GM21717 (cell line): ENCODE measurements at regions not wholly inside any gene's neighbourhood (a gene's known extent, or its start where the extent isn't known, plus 50 kb on each side); places are given as distances from the start of the nearest gene placed in this dataset.
"Not testable (repeated sequence)": the region's sequence is repeated elsewhere in the genome, so short reads cannot be mapped to it uniquely, and the experiment has no call there.

ENCODE experiments used
- ATAC-seq: cut with Tn5 transposase; IDR thresholded peaks from one replicate; pipeline ENCODE4 v1.9.1; 2021; ENCODE audit warnings: mild to moderate bottlenecking, moderate library complexity; ENCODE audit not compliant: unreplicated experiment

- ATAC-seq: no peak
Observed at GRCh38 chrX:964831-965416, 247.5 kb downstream of the CRLF2 start.

- ATAC-seq: no peak
Observed at GRCh38 chrX:960821-961220, 251.6 kb downstream of the CRLF2 start.

- ATAC-seq: no peak
Observed at GRCh38 chrX:959595-959994, 252.9 kb downstream of the CRLF2 start.

- not testable (repeated sequence) for ATAC-seq
Observed at GRCh38 chrX:955168-955781, 257.2 kb downstream of the CRLF2 start.

- no peak for ATAC-seq
Observed at GRCh38 chrX:953879-954482, 258.5 kb downstream of the CRLF2 start.

- no peak for ATAC-seq
Observed at GRCh38 chrX:952816-953215, 259.6 kb downstream of the CRLF2 start.

GRCh38 chrX:947262-947661 is 265.2 kb downstream of the CRLF2 start:
- not testable (repeated sequence) for ATAC-seq

GRCh38 chrX:943035-943434 is 269.4 kb downstream of the CRLF2 start:
- ATAC-seq: no peak

GRCh38 chrX:940691-941090 is 271.8 kb downstream of the CRLF2 start:
- ATAC-seq: no peak

- no peak for ATAC-seq
Observed at GRCh38 chrX:936979-937769, 275.3 kb downstream of the CRLF2 start.

- ATAC-seq: no peak
Observed at GRCh38 chrX:933611-934010, 278.8 kb downstream of the CRLF2 start.

GRCh38 chrX:928606-929005 is 283.8 kb downstream of the CRLF2 start:
- ATAC-seq: no peak

- no peak for ATAC-seq
Observed at GRCh38 chrX:926991-927390, 285.5 kb downstream of the CRLF2 start.

- no peak for ATAC-seq
Observed at GRCh38 chrX:926070-926469, 286.4 kb downstream of the CRLF2 start.

- no peak for ATAC-seq
Observed at GRCh38 chrX:925652-926061, 286.8 kb downstream of the CRLF2 start.

GRCh38 chrX:925094-925493 is 287.4 kb downstream of the CRLF2 start:
- no peak for ATAC-seq

GRCh38 chrX:924017-924416 is 288.4 kb downstream of the CRLF2 start:
- ATAC-seq: no peak

- no peak for ATAC-seq
Observed at GRCh38 chrX:920234-920799, 289.7 kb downstream of the SHOX start.

- ATAC-seq: no peak
Observed at GRCh38 chrX:916230-916599, 285.6 kb downstream of the SHOX start.

- no peak for ATAC-seq
Observed at GRCh38 chrX:915427-916229, 285.0 kb downstream of the SHOX start.

- ATAC-seq: no peak
Observed at GRCh38 chrX:914206-914605, 283.6 kb downstream of the SHOX start.
